ENCODE measurements at regions not wholly inside any gene's neighbourhood (a gene's known extent, or its start where the extent isn't known, plus 50 kb on each side); places are given as distances from the start of the nearest gene placed in this dataset.
"Not testable (repeated sequence)": the region's sequence is repeated elsewhere in the genome, so short reads cannot be mapped to it uniquely, and the experiment has no call there.

DNA sequence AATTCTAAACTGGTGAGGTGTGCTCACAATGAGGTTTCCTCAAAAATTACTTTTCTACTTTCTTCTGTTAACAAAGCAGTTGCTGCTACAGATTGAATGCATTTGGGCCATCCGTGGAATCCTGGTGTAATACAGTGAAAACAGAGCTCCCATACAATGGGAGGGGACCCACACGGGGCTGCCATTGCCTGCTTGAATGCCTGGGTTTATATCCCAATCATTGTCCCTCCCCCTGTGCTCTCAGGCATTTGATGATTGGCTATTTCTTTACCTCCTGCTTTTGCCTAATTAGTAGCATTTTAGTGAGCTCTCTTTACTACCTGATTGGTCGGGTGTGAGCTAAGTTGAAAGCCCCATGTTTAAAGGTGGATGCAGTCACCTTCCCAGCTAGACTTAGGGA, 52.9 kb upstream of the CSF1 start:
- not testable (repeated sequence) for H3K27ac Mint-ChIP-seq; H3K36me3 Mint-ChIP-seq (ENCODE audit: low read depth)

GRCh38 chr1:109855986-109856385, 54.7 kb upstream of the CSF1 start:
- not testable (repeated sequence) for H3K27ac Mint-ChIP-seq; H3K4me1 Mint-ChIP-seq; H3K27me3 Mint-ChIP-seq (ENCODE audit: low read depth); H3K4me3 Mint-ChIP-seq; H3K36me3 Mint-ChIP-seq (ENCODE audit: low read depth)
- peaks cover 19% of the 10 kb centered on the region for H3K9me3 Mint-ChIP-seq

More for the DNA sequence above, 52.9 kb upstream of the CSF1 start:
- not testable (repeated sequence) for H3K4me3 Mint-ChIP-seq; H3K4me1 Mint-ChIP-seq; H3K27me3 Mint-ChIP-seq (ENCODE audit: low read depth)
- peaks cover 22% of the 10 kb centered on the region for H3K9me3 Mint-ChIP-seq

DNA sequence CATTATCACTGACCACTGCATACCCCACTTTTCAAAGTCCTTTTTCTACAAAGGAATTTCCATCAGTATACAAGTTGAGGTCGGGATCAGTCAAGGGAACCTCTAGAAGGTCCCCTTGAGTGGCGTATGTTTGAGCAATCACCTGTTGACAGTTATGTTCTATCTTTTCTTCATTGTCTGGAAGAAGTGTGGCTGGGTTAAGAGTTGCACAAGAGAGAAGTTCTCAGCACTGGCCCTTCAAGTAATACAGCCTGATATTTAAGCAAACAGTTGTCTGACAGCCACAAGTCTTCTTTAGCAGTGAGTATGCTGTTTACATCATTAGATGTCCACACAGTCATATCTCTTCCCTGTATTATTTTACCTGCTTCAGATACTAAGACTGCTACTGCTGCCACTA, 56.7 kb upstream of the CSF1 start:
- not testable (repeated sequence) for H3K27me3 Mint-ChIP-seq (ENCODE audit: low read depth); H3K27ac Mint-ChIP-seq; H3K9me3 Mint-ChIP-seq; H3K36me3 Mint-ChIP-seq (ENCODE audit: low read depth); H3K4me1 Mint-ChIP-seq; H3K4me3 Mint-ChIP-seq

DNA sequence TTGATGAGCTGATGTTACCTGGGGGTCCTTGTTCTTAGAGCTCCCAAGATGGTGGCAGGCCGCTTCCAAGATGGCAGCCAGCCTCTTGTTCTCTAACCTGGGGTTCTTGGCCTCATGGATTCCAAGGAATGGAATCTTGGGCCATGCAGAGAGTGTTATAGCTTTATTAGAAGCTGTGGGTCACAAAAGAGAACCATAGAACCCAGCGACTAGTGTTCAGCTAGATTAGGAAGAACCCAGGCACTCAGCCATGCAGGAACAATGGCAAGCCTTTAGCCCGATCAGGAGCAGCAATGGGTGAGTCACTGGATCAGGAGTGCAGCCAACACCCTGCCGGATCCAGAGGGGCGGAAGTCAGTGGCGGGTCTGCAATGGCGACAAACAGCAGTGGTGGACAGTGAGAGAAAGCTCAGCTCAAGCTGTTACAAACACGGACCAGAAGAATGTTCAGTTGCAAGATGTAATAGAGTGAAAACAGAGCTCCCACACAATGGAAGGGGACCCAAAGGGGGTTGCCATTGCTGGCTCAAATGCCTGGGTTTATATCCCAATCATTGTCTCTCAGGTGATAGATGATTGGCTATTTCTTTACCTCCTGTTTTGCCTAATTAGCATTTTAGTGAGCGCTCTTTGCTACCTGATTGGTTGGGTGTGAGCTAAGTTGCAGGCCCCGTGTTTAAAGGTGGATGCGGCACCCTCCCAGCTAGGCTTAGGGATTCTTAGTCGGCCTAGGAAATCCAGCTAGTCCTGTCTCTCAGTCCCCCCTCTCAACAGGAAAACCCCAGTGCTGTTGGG, 58.2 kb upstream of the CSF1 start:
- not testable (repeated sequence) for H3K4me3 Mint-ChIP-seq; H3K27ac Mint-ChIP-seq; H3K9me3 Mint-ChIP-seq; H3K4me1 Mint-ChIP-seq; H3K36me3 Mint-ChIP-seq (ENCODE audit: low read depth); H3K27me3 Mint-ChIP-seq (ENCODE audit: low read depth)

- TF ChIP-seq, protein P1, sequence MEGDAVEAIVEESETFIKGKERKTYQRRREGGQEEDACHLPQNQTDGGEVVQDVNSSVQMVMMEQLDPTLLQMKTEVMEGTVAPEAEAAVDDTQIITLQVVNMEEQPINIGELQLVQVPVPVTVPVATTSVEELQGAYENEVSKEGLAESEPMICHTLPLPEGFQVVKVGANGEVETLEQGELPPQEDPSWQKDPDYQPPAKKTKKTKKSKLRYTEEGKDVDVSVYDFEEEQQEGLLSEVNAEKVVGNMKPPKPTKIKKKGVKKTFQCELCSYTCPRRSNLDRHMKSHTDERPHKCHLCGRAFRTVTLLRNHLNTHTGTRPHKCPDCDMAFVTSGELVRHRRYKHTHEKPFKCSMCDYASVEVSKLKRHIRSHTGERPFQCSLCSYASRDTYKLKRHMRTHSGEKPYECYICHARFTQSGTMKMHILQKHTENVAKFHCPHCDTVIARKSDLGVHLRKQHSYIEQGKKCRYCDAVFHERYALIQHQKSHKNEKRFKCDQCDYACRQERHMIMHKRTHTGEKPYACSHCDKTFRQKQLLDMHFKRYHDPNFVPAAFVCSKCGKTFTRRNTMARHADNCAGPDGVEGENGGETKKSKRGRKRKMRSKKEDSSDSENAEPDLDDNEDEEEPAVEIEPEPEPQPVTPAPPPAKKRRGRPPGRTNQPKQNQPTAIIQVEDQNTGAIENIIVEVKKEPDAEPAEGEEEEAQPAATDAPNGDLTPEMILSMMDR (IDR thresholded peaks at IDR 0.05; ENCODE audit: unreplicated experiment in 3 of 3) = no peak
- no peak overlapping the region for H3K27ac Mint-ChIP-seq
- H3K36me3 Mint-ChIP-seq (ENCODE audit: low read depth) = no peaks in the 10 kb centered on the region
- H3K27me3 Mint-ChIP-seq (ENCODE audit: low read depth) = no peaks in the 10 kb centered on the region
- no peaks in the 10 kb centered on the region for H3K9me3 Mint-ChIP-seq
- no peak overlapping the region for H3K4me3 Mint-ChIP-seq
- peaks cover 5% of the 10 kb centered on the region for H3K4me1 Mint-ChIP-seq
Measured at GRCh38 chr1:109850827-109851226, 59.8 kb upstream of the CSF1 start.

DNA sequence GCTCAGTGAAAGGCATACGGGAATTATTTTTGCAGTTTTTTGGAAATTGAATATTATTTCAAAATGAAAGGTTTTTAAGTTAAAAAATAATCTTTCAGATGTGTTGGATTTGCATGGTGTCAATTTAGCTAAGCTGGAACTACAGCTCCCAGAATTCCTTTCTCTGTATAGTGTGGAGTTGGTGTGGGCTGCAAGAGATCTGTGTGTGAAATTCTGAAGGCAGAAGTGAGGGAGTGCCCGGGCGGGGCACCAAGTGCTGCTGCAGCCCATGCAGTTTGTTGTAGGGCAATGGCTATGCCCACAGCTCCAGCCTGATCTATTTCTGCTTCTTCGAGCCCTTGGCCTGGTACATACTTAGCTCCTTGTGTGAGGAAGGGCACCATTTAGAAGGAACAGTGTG, 60.5 kb upstream of the CSF1 start:
- peaks cover 2% of the 10 kb centered on the region for H3K9me3 Mint-ChIP-seq
- peaks cover 5% of the 10 kb centered on the region for H3K4me1 Mint-ChIP-seq
- H3K36me3 Mint-ChIP-seq (ENCODE audit: low read depth) = no peaks in the 10 kb centered on the region
- no peak overlapping the region for H3K27ac Mint-ChIP-seq
- TF ChIP-seq, protein P1 (IDR thresholded peaks at IDR 0.05; ENCODE audit: unreplicated experiment in 3 of 3) = no peak
- peaks cover under 1% of the 10 kb centered on the region for H3K27me3 Mint-ChIP-seq (ENCODE audit: low read depth)
- no peak overlapping the region for H3K4me3 Mint-ChIP-seq

DNA sequence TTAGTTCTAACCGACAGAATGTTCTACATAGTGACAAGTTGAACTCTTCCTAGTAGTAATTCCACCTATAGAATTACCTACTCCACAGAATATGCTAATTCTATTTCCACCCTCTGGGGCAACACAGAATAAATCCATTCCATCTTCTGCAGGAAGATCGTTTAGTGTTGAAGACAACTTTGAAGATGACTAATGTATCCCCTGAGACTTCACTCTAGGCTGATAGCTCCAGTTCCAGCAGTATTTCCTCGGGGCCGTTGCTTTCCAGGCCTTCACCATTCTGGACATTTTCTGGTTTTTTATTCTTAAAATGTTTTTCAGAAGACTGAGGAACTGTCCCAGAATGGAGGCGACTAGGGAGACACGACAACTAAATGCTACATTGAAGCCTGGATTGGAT, 61.0 kb upstream of the CSF1 start:
- Mint-ChIP-seq H3K27ac (no peak overlapping the region), H3K27me3 (ENCODE audit: low read depth) (peaks cover 6% of the 10 kb centered on the region), H3K4me3 (no peak overlapping the region), H3K36me3 (ENCODE audit: low read depth) (peaks cover 1% of the 10 kb centered on the region), H3K9me3 (peaks cover 6% of the 10 kb centered on the region), H3K4me1 (peaks cover 5% of the 10 kb centered on the region)
- TF ChIP-seq, protein P1 (IDR thresholded peaks at IDR 0.05; ENCODE audit: unreplicated experiment in 3 of 3) = no peak

DNA sequence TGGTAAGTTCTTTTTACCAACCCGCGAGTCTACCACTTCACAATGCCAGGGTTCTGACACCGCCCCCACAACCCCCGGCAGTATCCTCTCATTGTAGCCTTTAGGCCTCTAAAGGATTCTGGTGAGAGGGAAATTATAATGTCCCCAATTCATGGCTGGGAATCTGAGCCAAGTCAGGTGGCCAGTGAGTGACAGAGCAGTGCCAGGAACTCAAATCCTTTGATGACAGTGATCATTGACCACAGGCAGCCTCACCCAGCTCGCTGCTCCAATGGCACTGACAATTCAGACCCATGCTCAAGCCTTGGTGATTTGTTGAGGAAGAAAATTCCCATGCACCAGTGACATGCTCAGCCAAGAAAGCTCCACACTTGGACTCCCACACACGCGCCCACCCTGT, 63.4 kb upstream of the CSF1 start:
- TF ChIP-seq, protein P1 (IDR thresholded peaks at IDR 0.05; ENCODE audit: unreplicated experiment in 3 of 3) = no peak
- Mint-ChIP-seq H3K9me3 (peaks cover 8% of the 10 kb centered on the region), H3K4me1 (peaks cover 5% of the 10 kb centered on the region), H3K36me3 (ENCODE audit: low read depth) (peaks cover 4% of the 10 kb centered on the region), H3K27ac (no peak overlapping the region), H3K27me3 (ENCODE audit: low read depth) (peaks cover 9% of the 10 kb centered on the region), H3K4me3 (no peak overlapping the region)
